ENCODE measurements at regions not wholly inside any gene's neighbourhood (a gene's known extent, or its start where the extent isn't known, plus 50 kb on each side); places are given as distances from the start of the nearest gene placed in this dataset.

DNA sequence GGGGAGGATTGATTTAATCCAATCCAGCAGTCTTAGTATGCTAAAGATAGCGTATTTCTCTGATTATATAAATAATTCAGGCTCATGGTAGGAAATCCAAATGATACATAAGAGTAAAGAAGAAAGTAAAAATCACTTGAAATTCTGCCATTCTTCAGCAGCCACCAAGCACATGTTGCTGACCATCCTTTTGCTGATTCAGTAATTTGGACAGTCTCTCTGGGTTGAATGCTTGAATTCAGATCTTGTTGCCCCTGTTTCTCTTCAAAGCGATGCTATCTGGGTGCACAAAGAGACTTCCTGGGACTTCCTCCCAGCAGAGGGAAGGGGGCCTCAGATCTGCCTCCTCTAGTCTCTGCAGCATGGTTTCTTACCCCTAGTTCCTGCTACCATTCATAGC is 609.1 kb downstream of the UTRN start:
- no TSS peak for BruUV-seq (replicated peaks)
- H3K27ac Mint-ChIP-seq (ENCODE audit: unreplicated experiment), result no peak overlapping the region
- TF ChIP-seq CTCF (IDR thresholded peaks at IDR 0.05; ENCODE audit: insufficient read depth in 1 of 2, low read depth in 1 of 2, low read length in 1 of 2, severe bottlenecking in 1 of 2, unreplicated experiment in 1 of 2), result no peak
- ChIA-PET POLR2A (no interaction called here), CTCF (no interaction called here)
- H3K36me3 Mint-ChIP-seq (ENCODE audit: insufficient read depth, unreplicated experiment), result peaks cover 5% of the 10 kb centered on the region
- Histone ChIP-seq H3K36me3 (ENCODE audit: control insufficient read depth, insufficient read depth, low read length) (no peaks in the 10 kb centered on the region), H3K4me3 (ENCODE audit: low read depth, low read length) (no peak overlapping the region), H3K9me3 (no peaks in the 10 kb centered on the region), H3K4me1 (peaks cover 8% of the 10 kb centered on the region; the same call in 1 of the 2 replicates), H3K27me3 (replicated peaks; ENCODE audit: control insufficient read depth, insufficient read depth, low read length) (no peaks in the 10 kb centered on the region)
- intact Hi-C loops (cut with micrococcal nuclease; ENCODE audit: unreplicated experiment), result no loop called here
- DNase-seq, result no peak
- no peak overlapping the region for H3K4me3 Mint-ChIP-seq (ENCODE audit: unreplicated experiment)
- no peaks in the 10 kb centered on the region for H3K9me3 Mint-ChIP-seq (ENCODE audit: unreplicated experiment)
- H3K27me3 Mint-ChIP-seq (ENCODE audit: insufficient read depth, unreplicated experiment), result no peaks in the 10 kb centered on the region
- peaks cover 16% of the 10 kb centered on the region for H3K4me1 Mint-ChIP-seq (ENCODE audit: low read depth, unreplicated experiment)

DNA sequence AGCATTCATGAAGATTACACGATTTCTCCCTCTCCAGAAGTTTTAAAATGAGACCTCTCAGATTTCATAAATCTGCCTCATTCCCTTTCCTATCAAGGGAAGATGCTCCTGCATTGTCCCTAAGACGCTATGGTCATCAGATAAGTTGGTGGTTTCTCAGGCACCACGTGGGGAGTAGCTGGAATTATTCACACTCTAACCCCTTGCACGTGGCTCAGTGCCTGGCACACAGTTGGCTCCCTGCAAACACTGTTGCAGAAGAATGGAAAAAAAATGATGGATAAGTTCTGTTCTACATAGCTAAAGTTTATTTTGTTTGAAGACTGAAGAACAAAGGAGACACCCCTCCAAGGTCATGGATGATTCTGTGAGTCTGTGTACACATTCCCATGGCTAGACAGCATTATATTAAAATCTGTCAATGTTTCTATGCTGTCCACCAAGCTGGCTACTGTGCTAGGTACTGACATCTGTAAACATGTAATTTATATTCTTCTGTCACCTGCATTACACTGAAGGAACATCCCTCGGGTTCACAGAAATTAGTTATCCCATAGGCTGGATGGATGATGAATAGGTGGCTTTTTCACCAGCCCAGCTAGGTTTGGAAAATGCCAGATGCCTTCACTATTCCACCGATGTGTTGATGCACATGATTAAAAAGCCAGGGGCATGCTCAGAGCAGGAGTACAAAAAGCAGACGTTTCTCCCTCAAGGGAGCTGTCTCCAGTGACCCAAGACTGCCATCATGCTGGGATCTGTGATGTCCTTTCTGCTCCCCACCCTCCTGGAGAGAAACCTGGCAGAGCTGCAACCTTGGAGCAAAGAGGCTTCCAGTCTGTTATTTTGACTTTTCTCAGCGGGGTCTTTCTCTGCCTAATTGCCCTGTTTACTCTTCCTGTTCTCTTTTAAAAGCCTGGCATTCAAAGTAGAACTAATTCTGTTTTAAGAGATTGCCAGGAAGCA is 610.5 kb downstream of the UTRN start:
- Histone ChIP-seq H3K36me3 (ENCODE audit: control insufficient read depth, insufficient read depth, low read length) (no peaks in the 10 kb centered on the region), H3K9me3 (no peaks in the 10 kb centered on the region), H3K4me3 (ENCODE audit: low read depth, low read length) (no peak overlapping the region), H3K4me1 (peaks cover 8% of the 10 kb centered on the region; the same call in 1 of the 2 replicates), H3K27me3 (replicated peaks; ENCODE audit: control insufficient read depth, insufficient read depth, low read length) (no peaks in the 10 kb centered on the region)
- no peak for TF ChIP-seq CTCF (IDR thresholded peaks at IDR 0.05; ENCODE audit: insufficient read depth in 1 of 2, low read depth in 1 of 2, low read length in 1 of 2, severe bottlenecking in 1 of 2, unreplicated experiment in 1 of 2)
- POLR2A ChIA-PET, result no interaction called here
- no peaks in the 10 kb centered on the region for H3K27me3 Mint-ChIP-seq (ENCODE audit: insufficient read depth, unreplicated experiment)
- H3K4me1 Mint-ChIP-seq (ENCODE audit: low read depth, unreplicated experiment), result peaks cover 16% of the 10 kb centered on the region
- no peaks in the 10 kb centered on the region for H3K9me3 Mint-ChIP-seq (ENCODE audit: unreplicated experiment)
- CTCF ChIA-PET, result interaction anchor here (0.6 kb wide), 1 partner anchor 1969 kb away, joined by 4 read pairs; no protein-coding TSS in a partner anchor
- H3K27ac Mint-ChIP-seq (ENCODE audit: unreplicated experiment), result no peak overlapping the region
- peaks cover 5% of the 10 kb centered on the region for H3K36me3 Mint-ChIP-seq (ENCODE audit: insufficient read depth, unreplicated experiment)
- intact Hi-C loops (cut with micrococcal nuclease; ENCODE audit: unreplicated experiment), result no loop called here
- DNase-seq, result no peak
- BruUV-seq (replicated peaks), result no TSS peak
- H3K4me3 Mint-ChIP-seq (ENCODE audit: unreplicated experiment), result no peak overlapping the region

- Histone ChIP-seq H3K4me3 (ENCODE audit: low read depth, low read length) (no peak overlapping the region), H3K4me1 (peaks cover 8% of the 10 kb centered on the region; the same call in 1 of the 2 replicates), H3K9me3 (no peaks in the 10 kb centered on the region; the same call in 1 of the 2 replicates), H3K27me3 (replicated peaks; ENCODE audit: control insufficient read depth, insufficient read depth, low read length) (no peaks in the 10 kb centered on the region), H3K36me3 (ENCODE audit: control insufficient read depth, insufficient read depth, low read length) (no peaks in the 10 kb centered on the region)
- DNase-seq, result no peak
- peaks cover 16% of the 10 kb centered on the region for H3K4me1 Mint-ChIP-seq (ENCODE audit: low read depth, unreplicated experiment)
- intact Hi-C loops (cut with micrococcal nuclease; ENCODE audit: unreplicated experiment), result no loop called here
- peaks cover 5% of the 10 kb centered on the region for H3K36me3 Mint-ChIP-seq (ENCODE audit: insufficient read depth, unreplicated experiment)
- H3K27me3 Mint-ChIP-seq (ENCODE audit: insufficient read depth, unreplicated experiment), result no peaks in the 10 kb centered on the region
- CTCF ChIA-PET, result no interaction called here
- no peaks in the 10 kb centered on the region for H3K9me3 Mint-ChIP-seq (ENCODE audit: unreplicated experiment)
- no TSS peak for BruUV-seq (replicated peaks)
- H3K27ac Mint-ChIP-seq (ENCODE audit: unreplicated experiment), result no peak overlapping the region
- POLR2A ChIA-PET, result no interaction called here
- no peak for TF ChIP-seq CTCF (IDR thresholded peaks at IDR 0.05; ENCODE audit: insufficient read depth in 1 of 2, low read depth in 1 of 2, low read length in 1 of 2, severe bottlenecking in 1 of 2, unreplicated experiment in 1 of 2)
- no peak overlapping the region for H3K4me3 Mint-ChIP-seq (ENCODE audit: unreplicated experiment)
Observed at GRCh38 chr6:144896289-144896688, 611.2 kb downstream of the UTRN start.
